Colonic mucosa (tissue), 4 donors: ENCODE measurements at regions not wholly inside any gene's neighbourhood (a gene's known extent, or its start where the extent isn't known, plus 50 kb on each side); places are given as distances from the start of the nearest gene placed in this dataset.

Source experiments
- DNase-seq: peaks from one replicate; pipeline ENCODE4 v3.0.0-alpha.2; 2020
- H3K27ac ChIP-seq: fragments of 200-600 bp; one replicate; pipeline ENCODE4 v1.8.0; 2021
- H3K27me3 ChIP-seq: fragments of 200-600 bp; one replicate; pipeline ENCODE4 v1.8.0; 2021
- H3K36me3 ChIP-seq: fragments of 200-600 bp; one replicate; pipeline ENCODE4 v1.8.0; 2021
- H3K4me1 ChIP-seq: fragments of 200-600 bp; one replicate; pipeline ENCODE4 v1.8.0; 2021; ENCODE audit warnings: mild to moderate bottlenecking
- H3K4me3 ChIP-seq: fragments of 200-600 bp; one replicate; pipeline ENCODE4 v1.8.0; 2021
- H3K9ac ChIP-seq, 2 donors: one replicate each; pipeline ENCODE4 v1.7.0; 2013; ENCODE audit warnings: control low read depth in 2 of 2, low read depth in 2 of 2, low read length in 2 of 2
- H3K9me3 ChIP-seq: fragments of 200-600 bp; one replicate; pipeline ENCODE4 v1.8.0; 2021
- CTCF ChIP-seq: fragments of 200-600 bp; IDR thresholded peaks from one replicate; pipeline ENCODE4 v1.8.0; 2022; ENCODE audit warnings: antibody characterized with exemption, mild to moderate bottlenecking
- intact Hi-C: fragments of 100-400 bp; cut with DNase I; formaldehyde crosslinking; loops from one replicate; pipeline ENCODE4 v1.14.1; 2022
- donor health status: healthy.
- donor health status: DM: no; HTN: no; CAD: no.
- donor health status: DM: no; HTN: no; CAD: no.

- Histone ChIP-seq H3K9ac (no peak overlapping the region), H3K4me3 (no peak overlapping the region), H3K4me1 (no peaks in the 10 kb centered on the region), H3K9me3 (no peaks in the 10 kb centered on the region), H3K36me3 (no peaks in the 10 kb centered on the region), H3K27me3 (no peaks in the 10 kb centered on the region), H3K27ac (no peak overlapping the region)
- no peak for DNase-seq
- intact Hi-C loops = no loop called here
- no peak for TF ChIP-seq CTCF
These were observed 202.1 kb upstream of the TNP1 start for GRCh38 chr2:217061916-217062505.

- Histone ChIP-seq H3K4me3 (no peak overlapping the region), H3K36me3 (no peaks in the 10 kb centered on the region), H3K9me3 (no peaks in the 10 kb centered on the region), H3K4me1 (no peaks in the 10 kb centered on the region), H3K27ac (no peak overlapping the region), H3K9ac (no peak overlapping the region), H3K27me3 (no peaks in the 10 kb centered on the region)
- intact Hi-C loops = no loop called here
- DNase-seq = no peak
- TF ChIP-seq CTCF = no peak
These were observed 201.2 kb upstream of the TNP1 start for GRCh38 chr2:217060951-217061547.

- TF ChIP-seq CTCF = no peak
- intact Hi-C loops = no loop called here
- H3K9ac ChIP-seq = no peak overlapping the region
- H3K4me1 ChIP-seq = no peaks in the 10 kb centered on the region
- no peak for DNase-seq
- H3K9me3 ChIP-seq = no peaks in the 10 kb centered on the region
- no peak overlapping the region for H3K4me3 ChIP-seq
- no peaks in the 10 kb centered on the region for H3K27me3 ChIP-seq
- no peak overlapping the region for H3K27ac ChIP-seq
- no peaks in the 10 kb centered on the region for H3K36me3 ChIP-seq
These were observed 200.7 kb upstream of the TNP1 start for GRCh38 chr2:217060516-217060915.

- TF ChIP-seq CTCF = no peak
- H3K27ac ChIP-seq = no peak overlapping the region
These were observed 199.2 kb upstream of the TNP1 start for GRCh38 chr2:217058791-217059755.

GRCh38 chr2:217057773-217058172, 197.9 kb upstream of the TNP1 start:
- Histone ChIP-seq H3K27me3 (no peaks in the 10 kb centered on the region), H3K9ac (no peak overlapping the region), H3K27ac (no peak overlapping the region), H3K9me3 (no peaks in the 10 kb centered on the region), H3K36me3 (no peaks in the 10 kb centered on the region), H3K4me1 (no peaks in the 10 kb centered on the region), H3K4me3 (no peak overlapping the region)
- intact Hi-C loops = loop anchor here (10.0 kb wide), 1 partner anchor 363 kb away; the partner anchor contains the start of gene IGFBP5
- TF ChIP-seq CTCF = no peak
- DNase-seq = no peak

More at GRCh38 chr2:217058791-217059755, 199.2 kb upstream of the TNP1 start:
- no peak for DNase-seq
- Histone ChIP-seq H3K27me3 (no peaks in the 10 kb centered on the region), H3K4me1 (no peaks in the 10 kb centered on the region), H3K36me3 (no peaks in the 10 kb centered on the region), H3K9ac (no peak overlapping the region), H3K9me3 (no peaks in the 10 kb centered on the region), H3K4me3 (no peak overlapping the region)
- intact Hi-C loops = loop anchor here (10.0 kb wide), 1 partner anchor 364 kb away; the partner anchor contains the start of gene IGFBP5
